Activated CD4-positive, alpha-beta T cell treated with anti-CD3 and anti-CD28 coated beads, Interleukin-10, Interleukin-2, amounts not matched to agents 100 ng/mL and 50 ng/mL, durations not matched to agents 16 hours and 8 hours (primary cell): ENCODE measurements at regions not wholly inside any gene's neighbourhood (a gene's known extent, or its start where the extent isn't known, plus 50 kb on each side); places are given as distances from the start of the nearest gene placed in this dataset.
"Not testable (repeated sequence)": the region's sequence is repeated elsewhere in the genome, so short reads cannot be mapped to it uniquely, and the experiment has no call there.

Experiments
- DNase-seq: peaks from one replicate; pipeline ENCODE4 v3.0.0-alpha.2; 2020

DNA sequence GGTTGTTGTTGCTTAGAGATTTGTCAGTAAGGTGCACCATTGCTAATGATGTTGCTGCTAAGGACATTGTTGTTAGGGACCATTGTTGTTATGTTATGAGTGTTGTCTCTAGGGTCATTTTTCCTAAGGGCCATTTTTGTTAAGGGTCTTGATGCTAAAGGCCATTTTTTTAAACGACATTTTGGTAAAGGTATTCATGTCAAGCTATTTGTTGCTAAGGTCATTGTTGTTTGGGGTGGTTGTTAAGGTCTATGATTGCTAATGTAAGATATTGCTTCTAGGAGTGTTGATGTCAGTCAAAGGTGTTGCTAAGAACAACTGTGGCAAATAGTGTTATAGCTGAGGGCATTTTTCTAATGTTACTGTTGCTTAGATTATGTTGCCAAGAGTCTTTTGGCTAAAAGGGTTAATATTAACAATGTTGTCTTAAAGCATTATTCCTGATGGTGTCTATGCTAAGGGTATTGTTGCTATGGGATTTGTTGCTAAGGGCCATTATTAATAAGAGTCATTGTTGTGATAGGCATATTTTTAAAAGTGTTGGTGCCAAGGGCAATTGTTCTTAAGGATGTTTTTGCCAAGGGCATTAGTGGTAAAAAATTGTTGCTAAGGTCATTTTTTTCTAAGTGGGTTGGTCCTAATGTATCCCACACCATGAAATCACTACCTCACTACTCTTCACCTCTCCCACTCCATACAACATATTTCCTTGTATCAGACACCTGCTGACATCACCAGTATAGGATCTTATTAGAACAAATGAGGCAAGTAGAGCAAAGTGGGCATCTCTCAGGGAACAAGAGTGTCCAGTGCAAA lies 56.2 kb downstream of the SPATA31A6 start:
- not testable (repeated sequence) for DNase-seq

DNA sequence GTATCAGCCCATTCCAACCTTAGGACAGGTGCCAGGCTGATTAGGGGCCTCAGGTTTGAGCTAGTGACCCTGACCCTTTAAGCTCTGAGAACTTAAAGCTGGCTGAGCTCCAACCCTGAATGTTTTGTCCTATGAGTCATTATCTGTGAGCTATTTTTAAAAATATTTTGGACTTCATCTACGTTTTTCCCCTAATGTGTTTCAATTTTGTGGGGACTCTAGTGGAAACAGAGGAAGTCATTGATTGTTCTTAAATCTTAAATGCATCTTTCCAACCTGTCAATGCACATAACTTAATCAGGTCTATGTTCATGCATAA lies 56.8 kb downstream of the SPATA31A6 start:
- DNase-seq, result not testable (repeated sequence)

DNA sequence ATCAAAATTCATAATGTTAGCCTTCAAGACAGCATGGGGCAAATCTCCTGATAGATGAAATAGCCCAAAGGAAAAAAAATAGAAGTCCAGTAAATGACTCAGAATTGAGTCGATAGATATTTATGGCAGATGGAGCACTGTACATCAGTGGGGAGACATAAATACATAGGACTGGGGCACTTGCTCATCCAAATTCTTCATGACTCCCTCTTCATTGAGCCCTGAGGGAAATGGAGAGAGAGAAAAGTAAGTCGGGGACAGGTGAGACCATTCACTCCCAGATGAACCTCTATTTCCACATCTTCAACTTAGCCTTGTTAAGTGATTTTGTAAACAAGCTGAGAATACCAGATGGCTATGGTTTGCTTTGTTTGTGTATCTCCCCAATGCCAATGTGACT lies 59.8 kb downstream of the SPATA31A6 start:
- not testable (repeated sequence) for DNase-seq

DNA sequence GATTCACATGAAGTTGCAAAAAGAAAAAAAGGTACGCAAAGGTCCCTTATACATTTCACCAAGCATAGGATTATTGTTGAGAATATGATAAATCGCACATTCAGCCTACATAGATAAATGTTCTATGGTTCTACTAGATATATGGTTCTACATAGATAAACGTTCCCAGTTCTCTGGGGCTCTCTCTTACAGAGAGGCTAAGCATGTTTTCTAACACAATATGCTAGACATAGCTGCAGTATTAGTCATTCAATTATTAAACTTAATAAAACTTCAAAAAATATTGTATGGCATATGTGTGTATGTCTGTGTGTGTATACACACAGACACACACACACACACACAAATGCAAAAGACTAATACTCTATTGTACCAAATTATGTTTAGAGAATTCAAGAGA lies 60.4 kb downstream of the SPATA31A6 start:
- DNase-seq, result not testable (repeated sequence)

DNA sequence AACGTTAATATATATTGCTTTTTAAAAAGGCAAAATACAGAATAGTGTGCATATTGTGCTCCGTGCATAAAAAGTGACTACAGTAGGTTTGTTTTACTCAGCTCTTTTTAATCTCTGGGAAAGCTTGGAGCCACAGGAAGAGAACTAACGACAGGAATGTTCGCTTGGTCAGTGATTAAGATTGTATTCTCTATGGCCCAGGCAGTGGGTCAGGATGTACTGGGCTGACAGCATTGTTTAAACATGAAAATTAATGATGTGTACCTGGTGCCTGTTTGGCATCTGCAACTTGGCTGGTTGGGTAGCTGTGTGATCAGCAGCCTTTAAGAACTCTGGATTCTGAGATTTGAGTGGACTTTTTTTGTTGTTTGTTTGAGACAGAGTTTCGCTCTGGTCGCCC lies 85.3 kb downstream of the SPATA31A6 start:
- DNase-seq, result not testable (repeated sequence)

DNA sequence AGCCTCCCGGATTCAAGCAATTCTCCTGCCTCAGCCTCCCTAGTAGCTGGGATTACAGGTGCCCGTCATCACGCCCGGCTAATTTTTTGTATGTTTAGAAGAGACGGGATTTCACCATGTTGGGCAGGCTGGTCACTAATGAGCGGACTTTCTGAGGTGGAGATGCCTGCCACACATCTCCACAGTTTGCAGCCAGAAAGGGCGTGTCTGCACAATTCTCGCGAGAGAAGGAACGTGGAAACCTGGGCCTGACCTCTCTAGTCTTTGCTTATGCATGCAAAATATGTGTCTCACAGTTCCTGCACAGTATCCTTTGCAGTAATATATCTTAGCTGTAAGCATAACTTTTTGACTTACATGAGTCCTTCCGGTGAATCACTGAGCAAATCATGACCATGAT lies 85.7 kb downstream of the SPATA31A6 start:
- DNase-seq, result not testable (repeated sequence)

DNA sequence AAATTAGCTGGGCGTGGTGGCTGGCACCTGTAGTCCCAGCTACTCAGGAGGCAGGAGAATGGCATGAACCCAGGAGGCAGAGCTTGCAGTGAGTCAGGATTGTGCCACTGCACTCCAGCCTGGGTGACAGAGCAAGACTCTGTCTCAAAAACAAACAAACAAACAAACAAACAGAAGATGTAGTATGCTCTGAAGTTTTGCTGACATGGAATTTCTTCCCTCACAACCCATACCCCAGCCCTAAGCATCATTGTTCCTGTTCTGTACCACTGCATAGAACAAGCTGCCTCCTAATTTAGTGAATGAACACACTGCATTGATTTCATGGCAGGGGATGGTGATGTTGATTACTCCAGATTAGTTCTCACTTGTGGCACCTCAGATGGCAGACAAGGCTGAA lies 89.7 kb downstream of the SPATA31A6 start:
- not testable (repeated sequence) for DNase-seq

DNA sequence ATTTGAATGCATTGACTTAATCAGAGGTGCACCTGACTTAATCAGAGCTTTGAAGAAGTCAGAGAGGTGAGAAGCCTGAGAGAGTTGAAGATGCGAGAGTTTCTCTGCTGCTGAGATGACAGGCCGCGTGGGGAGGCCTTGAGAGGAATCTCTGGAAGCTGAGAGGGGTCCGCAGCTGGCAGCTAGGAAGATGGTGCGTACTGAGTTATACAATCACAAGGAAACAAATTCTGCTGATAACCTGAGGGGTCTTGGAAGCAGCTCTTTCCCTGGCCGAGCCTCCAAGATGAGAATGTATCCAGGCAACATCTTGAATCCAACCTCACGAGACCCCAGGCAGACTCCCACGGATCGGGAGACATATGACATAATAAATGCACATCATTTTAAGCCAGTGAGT lies 91.7 kb downstream of the SPATA31A6 start:
- DNase-seq, result no peak

DNA sequence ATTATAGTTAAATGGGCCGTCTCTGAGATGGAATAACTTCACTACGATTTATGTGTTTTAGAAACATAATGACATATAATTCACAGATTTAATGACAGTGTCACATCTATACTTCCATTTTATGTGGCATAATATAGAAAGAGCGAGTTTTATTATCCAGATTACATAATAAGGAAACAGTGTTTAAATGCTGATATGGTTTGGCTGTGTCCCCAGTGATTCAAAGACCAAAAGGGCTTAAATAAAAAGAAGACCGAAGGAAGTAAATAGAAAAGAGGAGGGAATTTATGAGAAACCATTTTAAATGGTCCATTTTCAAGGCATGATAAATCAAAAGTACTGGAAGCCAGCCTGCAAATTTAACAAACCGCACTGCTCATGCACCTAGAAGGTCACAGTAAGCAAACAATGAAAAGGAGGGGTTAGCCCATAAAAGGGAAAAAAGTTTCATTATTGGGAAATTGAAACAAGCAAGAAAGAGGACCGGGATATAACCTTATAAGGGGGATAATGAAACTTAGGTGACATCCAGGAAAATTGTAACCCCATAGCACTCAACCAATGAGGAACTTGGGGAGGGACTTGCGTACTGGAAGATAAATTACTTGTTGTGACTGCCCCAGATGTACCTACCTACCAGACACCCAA lies 99.2 kb downstream of the SPATA31A6 start:
- not testable (repeated sequence) for DNase-seq

DNA sequence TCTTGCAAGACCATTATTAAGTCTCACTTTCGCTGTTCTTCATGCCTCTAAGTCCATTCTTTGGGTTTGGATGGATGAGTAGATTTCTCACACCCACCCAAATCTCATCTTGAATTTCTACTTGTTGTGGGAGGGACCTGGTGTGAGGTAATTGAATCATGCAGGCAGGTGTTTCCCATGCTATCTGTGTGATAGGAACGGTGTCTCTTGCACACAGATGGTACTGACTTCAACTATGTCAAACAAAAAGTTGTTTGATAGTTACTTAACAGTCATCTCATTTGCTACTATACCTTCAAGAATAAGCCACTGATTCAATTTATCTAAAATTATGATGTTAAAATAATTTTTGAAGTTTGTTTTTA lies 99.7 kb downstream of the SPATA31A6 start:
- not testable (repeated sequence) for DNase-seq

DNA sequence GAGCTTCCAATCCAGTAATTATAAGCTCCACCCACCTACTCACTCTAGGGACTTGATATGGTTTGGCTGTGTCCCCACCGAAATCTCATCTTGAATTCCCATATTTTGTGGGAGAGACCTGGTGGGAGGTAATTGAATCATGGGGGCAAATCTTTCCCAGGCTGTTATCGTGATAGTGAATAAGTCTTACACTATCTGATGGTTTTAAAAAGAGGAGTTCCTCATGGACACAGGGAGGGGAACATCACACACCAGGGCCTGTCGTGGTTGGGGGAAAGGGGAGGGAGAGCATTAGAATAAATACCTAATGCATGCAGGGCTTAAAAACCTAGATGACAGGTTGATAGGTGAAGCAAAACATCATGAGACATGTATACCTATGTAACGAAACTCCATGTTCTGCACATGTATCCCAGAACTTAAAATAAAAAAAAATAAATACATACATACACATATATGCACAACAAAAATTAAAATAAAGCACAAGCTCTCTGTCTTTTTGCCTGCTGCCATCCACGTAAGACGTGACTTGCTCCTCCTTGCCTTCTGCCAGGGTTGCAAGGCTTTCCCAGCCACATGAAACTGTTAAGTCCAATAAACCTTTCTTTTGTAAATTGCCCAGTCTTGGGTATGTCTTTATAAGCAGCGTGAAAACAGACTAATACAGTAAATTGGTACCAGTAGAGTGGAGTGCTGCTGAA lies 102.8 kb downstream of the SPATA31A6 start:
- DNase-seq, result not testable (repeated sequence)

DNA sequence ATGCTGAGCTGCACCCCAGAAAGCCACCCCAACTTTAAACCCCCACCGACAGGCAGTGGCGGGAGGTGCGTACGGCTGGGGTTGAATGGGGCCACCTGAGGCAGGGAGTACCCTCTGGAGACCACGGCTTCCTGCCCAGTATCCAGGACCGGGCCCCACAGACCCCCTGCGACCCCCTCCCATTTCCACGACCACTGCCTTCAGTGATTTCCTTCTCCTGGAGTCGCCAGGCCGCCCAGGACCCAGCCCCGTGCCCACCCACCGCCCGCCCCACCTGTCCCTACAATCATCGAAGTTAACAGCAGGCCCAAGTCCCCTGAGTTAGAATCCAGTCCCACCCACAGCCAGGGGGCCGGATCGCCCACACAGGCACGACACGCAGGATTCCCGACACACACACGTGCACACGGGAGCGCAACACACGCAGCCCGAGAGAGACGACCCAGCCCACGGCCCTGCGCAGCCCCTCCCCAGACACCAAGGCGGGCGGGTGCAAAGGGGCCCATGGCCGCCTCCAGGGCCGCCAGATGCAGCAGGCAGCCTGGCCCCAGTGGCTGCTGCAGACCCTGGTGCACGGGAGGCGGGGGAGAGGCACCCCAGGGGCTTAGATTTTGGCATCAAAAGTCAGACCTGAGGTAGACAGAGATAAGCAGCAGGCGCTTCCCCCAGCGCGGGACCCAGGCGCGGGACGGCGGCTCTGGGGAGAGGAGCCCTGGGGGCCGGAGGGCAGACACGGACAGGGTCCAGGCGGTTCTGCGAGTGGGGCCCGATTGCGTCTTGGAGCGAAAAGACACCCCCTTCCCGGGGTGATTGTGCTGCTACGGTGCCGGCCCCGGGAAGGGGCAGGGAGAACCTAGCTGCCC lies 104.8 kb downstream of the SPATA31A6 start:
- not testable (repeated sequence) for DNase-seq

DNA sequence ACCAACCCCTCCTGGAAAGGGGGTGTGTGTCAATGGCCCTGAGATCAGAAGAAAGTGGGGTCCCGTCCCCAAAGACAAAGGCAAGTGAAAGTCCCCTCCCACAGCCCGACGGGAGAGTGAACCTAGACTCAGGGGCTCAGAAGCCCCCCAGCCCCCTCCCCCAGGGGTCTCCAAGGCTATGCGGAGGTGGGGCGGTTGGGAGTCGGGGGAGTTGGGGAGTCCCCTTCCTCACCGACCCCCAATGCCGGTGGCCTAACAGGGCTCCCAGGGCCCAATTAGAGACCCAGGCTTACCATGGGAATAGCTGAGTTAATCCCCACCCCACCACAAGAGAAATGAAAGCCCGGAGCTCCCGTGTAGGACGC lies 105.4 kb downstream of the SPATA31A6 start:
- DNase-seq, result not testable (repeated sequence)

DNA sequence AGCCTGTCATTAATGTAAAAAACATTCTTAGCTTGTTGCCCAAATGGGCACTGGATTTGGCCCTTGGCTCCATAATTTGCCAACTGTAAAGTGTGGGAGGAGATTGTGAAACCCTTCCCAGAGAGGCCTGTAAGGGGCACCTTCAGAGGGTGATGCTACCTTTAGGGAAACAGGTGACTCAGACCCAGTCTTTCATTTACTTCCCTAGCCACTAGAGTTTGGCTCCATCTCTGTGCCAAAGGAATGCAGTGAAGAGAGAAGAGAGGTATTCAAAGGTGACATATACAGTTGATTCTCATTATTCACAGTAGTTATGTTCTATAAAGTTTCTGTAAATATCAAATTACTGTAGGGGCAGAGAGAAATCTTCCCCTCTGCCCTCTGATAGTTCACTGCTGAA lies 116.7 kb downstream of the SPATA31A6 start:
- DNase-seq, result not testable (repeated sequence)

DNA sequence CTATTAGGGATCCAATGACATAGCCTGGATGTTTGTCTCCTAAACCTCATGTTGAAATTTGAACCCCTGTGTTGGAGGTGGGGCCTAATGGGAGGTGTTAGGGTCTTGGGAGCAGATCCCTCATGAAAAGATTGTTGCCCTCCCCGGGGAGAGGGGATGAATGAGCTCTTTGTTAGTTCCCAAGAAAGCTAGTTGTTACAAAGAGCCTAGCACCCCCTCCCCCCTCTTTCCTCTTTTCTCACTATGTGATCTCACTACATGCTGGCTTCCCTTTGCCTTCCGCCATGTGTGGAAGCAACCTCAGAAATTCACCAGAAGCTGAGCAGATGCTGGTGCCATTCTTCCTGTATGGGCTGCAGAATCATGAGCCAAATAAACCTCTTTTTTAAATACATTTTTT lies 123.2 kb downstream of the SPATA31A6 start:
- DNase-seq, result not testable (repeated sequence)

DNA sequence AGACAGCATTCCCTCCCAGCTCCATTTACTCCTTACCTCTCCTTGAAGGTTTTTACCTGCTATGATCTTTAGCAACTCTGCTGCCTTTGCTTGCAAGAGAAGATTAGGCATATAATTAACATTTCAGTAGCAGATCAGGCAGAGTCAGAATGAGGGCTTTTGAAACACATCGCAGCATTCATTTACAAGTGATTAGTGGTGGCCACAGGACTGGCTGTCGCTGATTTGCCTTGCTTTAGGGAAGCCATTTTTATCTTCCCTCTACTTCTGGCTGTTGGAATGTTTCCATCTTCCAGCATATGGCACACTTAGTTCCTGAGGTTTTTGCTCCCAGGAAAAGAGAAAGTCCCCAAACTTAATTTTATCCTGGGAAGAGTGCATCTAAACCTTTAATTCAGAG lies 124.0 kb downstream of the SPATA31A6 start:
- DNase-seq, result not testable (repeated sequence)

DNA sequence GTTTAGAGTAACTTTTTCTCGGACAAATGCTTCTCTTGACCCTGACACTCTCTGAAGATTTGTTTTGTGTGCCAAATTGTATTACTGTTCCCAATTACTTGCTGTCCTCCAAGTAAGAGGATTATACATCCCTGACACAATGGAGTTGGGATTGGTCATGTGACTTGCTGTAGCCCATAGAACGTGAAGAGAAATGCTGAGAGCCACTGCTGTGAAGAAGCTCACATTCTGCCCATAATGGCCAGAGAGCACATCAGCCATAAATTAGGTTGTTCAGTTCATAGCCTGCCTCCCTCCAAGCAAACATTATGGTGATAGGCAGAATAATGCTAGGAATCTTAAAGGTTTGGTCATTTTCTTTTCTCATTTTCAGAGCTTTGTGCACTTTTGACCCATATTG lies 127.5 kb downstream of the SPATA31A6 start:
- not testable (repeated sequence) for DNase-seq

DNA sequence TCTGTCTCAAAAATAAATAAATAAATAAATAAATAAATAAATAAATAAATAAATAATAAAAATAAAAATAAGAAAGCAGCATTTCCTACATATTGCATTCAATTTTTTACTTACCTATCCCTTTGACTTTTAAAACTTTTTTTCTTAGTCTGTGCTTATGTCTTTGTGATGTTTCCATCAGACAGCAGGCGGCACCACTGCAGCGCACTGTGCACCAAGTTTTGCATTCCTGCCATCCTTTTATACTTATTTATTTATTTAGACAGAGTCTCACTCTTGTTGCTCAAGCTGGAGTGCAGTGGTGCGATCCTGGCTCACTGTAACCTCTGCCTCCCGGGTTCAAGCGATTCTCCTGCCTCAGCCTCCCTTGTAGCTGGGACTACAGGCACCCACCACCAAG lies 132.6 kb downstream of the SPATA31A6 start:
- not testable (repeated sequence) for DNase-seq

DNA sequence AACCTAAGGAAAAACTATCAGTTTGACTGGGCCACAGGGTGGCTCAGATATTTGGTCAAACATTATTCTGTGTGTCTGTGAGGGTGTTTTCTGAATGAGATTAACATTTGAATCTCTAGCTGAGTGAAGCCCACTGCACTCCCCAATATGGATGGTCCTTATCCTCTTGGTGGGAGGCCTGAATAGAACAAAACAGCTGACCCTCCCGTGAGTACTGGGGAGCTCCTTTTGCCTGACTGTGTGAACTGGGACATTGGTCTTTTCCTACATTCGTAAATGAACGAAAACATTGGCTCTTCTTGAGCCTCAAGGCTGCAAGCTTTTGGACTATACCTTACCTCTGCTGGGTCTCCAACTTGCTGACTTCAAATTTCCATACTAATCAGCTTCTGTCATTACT lies 134.2 kb downstream of the SPATA31A6 start:
- not testable (repeated sequence) for DNase-seq

DNA sequence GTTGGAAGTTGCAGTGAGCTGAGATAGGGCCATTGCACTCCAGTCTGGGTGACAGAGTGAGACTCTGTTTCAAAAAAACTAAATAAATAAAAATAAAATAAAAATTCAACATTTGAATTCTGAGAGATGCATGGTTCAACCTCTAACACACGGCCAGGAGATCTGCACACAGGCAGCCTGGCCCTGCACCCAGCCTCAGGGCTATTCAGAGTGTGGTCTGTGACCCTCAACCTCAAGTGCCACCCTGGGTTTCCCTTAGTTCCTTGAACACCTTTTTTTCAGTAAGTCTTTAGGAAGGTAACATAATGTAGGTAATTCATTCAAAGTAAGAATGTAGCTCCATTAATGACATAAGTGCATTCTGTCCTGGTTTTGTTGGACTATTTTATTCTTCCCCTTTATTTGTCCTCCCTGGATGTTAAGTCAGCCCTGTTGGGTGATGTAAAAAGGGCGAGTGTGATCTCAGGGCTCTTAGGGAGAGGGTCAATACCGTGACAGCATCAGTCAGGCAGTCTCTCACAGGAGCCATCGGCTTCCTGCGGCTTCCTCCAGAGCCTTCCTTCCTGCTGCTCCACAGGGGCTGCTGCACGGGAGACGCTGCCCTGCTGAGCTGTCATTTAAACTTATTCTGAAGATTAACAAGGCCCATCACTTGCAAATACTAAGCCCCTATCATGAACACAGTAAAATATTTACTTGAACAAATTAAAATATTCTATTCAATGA lies 139.8 kb downstream of the SPATA31A6 start:
- not testable (repeated sequence) for DNase-seq

DNA sequence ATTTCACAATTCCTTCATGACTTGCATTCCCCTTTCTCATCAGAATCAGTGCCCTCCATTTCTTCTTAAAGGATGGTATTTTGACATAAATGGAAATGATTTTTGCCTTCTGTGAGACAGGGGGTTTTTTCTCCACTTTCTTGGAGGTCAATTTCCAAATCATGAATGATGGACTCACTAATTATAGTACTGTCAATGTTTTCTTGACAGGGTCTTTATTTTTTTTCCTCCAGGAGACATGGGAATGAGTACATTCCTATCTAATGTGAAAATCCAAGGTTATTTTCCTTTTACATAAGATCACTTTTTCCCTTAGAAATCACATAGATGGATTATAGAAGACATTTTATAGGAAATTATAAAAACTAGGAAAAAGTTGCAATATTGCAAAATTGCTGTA lies 141.7 kb downstream of the SPATA31A6 start:
- not testable (repeated sequence) for DNase-seq

DNA sequence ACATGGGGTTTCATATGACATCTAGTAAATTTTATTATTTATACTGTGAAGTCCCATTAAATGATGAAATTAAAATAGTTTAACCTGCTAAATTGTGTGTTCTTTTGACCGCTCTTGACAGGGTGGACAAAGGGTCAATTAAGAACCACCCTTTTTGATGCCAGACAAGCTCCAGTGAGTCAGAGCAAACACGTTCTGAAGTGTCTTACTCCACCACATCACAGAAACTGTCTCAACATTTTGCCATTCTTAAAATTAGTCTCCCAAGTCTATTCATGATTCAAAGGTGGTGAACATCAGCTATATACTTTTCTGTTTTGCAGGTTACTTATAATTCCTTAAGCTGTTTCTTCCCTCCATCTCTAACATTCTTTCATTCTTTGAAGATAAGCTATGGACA lies 142.1 kb downstream of the SPATA31A6 start:
- not testable (repeated sequence) for DNase-seq
